Fibroblast of skin of right quadriceps (primary cell): ENCODE measurements at regions not wholly inside any gene's neighbourhood (a gene's known extent, or its start where the extent isn't known, plus 50 kb on each side); places are given as distances from the start of the nearest gene placed in this dataset.
"Not testable (repeated sequence)": the region's sequence is repeated elsewhere in the genome, so short reads cannot be mapped to it uniquely, and the experiment has no call there.

Experiments used
- DNase-seq: peaks from one replicate; pipeline ENCODE4 v3.0.0-alpha.2; 2013

DNA sequence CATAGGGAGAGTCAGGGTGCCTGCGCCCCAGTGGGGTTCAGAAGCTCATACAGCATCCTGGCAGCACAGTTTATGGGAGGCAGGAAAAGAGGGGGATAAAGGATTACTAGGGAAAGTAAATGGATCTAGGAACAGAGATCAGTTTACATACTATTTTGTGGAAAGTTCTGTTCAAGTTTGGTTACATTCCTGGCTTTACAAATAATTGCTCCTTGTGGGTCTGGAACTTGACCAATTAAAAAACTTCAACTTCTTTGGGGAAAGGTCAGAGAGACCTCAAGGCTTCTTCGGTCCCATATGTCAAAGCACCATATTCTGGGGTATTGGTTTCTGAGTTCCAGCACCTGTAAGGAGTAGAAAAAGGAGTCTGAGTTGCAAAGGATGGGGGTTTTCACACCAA is 64.1 kb downstream of the ZDHHC19 start:
- no peak for DNase-seq

DNA sequence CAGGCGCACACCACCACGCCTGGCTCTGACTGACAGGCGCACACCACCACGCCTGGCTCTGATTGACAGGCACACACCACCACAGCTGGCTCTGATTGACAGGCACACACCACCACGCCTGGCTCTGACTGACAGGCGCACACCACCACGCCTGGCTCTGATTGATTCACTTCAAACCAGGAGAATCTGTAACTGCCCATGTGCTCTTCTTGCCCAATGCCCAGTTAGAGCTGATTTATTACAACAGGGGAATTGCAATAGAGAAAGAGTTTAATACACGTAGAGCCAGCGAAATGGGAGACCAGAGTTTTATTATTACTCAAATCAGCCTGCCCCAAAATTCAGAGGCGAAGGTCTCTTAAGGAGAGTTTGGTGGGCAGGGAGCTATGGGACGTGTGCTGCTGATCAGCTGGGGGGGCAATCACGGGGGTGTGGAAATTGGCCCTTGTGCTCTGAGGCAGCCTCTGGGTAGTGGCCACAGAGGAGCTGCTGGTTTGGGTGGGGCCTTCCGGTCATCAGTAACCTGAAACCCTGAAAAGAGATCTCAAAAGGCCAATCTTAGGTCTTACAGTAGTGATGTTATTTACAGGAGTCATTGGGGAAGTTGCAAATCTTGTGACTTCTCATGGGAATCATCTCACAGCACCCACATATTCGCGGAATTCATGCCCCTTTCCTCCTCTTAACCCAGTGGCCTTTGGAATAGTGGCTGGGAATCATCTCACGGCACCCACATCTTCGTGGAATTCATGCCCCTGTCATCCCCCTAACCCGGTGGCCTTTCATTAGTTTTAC is 63.8 kb upstream of the TFRC start:
- DNase-seq: no peak

DNA sequence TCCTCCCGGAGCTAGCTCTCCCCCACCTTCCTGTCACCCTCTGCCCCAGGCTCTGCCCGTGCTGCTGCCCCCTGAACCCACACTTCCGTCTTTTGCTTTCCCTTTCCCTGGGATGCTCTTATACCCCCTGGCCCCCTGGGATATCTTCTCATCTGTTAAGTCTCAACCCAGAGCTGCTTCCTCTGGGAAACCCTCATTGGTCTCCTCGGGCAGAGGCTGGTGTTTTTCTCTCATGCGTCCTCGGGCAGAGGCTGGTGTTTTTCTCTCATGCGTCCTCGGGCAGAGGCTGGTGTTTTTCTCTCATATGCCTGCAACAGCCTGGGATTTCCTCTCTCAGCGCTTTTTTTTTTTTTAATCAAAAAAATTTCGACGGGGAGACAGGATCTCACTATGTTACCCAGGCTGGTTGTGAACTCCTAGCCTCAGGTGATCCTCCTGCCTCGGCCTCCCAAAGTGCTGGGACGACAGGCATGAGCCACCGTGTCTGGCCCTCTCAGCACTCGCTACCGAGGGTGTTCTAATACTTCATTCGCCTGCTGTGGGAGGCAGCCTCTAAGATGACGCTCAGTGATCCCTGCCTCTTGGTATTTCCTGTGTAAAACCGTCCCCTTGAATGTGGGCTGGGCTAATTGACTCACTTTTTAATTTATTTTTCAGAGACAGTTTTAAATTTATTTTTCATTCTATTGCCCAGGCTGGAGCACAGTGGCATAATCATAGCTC is 62.7 kb upstream of the TFRC start:
- DNase-seq: peak; percentile 65

DNA sequence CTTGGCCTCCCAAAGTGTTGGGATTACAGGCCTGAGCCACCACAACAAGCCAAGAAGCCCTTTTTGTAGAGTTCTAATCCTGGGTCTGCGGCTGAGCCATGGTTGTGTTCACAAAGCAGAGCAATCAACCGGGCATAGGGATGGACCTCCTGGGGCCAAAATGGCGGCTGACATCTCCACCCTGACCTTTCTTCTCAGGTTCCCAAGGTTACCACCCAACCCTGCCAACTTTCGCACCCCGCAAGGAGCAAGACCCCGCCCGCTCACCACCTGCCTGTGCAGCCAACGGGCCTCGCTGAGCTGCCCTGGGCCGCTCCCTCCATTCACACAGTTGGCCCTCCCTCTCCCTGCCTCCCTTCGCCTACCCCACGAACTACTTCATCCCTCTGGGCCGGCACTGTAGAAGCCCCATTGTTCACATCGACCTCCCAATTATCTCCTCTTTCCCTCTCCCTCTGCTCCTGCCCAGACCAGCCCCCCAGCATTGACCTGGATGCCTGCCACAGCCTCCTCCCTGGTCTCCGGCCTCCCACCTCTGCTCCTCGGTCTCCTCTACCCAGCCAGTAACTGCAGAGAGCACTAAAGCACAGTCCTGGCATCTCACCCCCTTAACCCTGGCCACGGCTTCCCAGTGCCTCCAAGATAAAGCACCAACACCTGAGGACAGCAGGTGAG is 62.0 kb upstream of the TFRC start:
- DNase-seq: no peak

DNA sequence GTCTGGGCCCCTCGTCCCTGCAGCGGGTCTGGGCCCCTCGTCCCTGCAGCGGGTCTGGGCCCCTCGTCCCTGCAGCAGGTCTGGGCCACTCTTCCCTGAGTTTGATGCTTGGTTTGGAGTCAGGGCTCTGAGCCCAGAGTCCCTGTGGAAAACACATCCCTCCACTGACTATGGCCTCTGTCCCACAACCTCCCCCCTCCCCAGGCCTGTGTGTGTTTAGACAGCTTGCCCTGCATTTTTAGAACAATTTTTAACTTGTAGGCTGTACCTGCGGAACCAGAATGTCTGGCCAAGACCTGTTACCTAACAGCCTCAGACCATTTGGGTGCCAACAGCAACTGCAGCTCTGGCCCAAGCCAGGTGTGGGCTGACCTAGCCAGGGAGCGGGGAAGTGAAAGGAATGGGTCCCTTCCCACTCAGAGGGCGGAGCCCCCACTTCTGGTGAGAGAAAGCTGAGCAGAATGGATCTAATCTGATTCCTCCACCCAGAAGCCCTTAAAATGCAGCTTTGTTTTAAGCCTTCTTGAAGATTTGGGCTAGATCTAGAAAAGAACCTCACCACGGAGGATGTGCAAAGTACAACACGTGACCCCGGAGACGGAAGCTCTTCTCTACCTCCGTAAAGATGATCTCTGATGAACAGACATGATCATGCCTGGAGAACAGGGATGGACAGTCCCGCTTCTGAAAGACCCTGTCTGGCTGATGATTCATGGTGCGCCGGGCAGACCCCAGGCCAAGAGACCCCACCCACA is 60.5 kb upstream of the TFRC start:
- no peak for DNase-seq

DNA sequence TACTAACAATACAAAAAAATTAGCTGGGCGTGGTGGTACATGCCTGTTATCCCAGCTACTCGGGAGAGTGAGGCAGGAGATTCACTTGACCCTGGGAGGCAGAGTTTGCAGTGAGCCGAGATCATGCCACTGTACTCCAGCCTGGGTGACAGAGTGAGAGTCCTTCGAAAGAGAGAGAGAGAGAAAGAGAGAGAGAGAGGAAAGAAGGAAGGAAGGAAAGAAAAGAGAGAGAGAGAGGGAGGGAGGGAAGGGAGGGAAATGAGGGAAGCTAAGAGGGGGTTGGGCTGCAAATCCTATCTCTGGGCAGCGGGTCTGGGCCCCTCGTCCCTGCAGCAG is 59.9 kb upstream of the TFRC start:
- no peak for DNase-seq

DNA sequence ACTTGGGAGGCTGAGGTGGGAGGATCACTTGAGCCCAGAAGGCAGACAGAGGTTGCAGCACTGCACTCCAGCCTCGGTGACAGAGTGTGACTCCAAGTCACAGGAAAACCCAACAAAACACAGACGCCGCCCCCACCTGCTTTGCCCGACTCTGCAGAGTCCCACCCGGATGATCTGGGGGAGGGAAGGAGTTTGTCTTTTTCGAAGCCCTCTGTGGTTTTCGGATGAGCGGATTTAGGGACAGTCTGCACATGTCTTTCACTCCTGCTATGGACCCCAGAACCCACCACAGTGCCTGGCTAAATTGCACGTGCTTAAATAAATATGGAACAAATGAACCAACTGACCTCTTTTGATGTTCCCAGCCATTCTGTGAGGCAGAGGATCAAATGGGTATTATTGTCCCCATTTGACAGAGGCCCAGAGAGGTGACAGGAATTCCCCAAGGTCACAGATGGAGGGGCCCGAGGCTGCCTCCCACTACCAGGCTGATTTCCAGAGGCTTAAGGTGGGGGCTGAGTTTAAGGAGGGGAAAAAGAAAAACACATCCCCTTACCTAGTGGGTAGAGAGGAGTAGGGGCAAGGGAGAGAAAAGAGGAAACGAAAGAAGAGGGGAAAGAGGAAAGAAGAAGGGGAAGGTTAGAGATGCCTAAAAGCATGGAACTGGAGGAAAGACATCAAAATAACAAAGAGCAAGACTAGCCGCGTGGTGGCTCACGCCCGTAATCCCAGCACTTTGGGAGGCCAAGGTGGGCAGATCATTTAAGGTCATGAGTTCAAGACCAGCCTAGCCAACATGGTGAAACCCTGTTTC is 59.4 kb upstream of the TFRC start:
- no peak for DNase-seq

DNA sequence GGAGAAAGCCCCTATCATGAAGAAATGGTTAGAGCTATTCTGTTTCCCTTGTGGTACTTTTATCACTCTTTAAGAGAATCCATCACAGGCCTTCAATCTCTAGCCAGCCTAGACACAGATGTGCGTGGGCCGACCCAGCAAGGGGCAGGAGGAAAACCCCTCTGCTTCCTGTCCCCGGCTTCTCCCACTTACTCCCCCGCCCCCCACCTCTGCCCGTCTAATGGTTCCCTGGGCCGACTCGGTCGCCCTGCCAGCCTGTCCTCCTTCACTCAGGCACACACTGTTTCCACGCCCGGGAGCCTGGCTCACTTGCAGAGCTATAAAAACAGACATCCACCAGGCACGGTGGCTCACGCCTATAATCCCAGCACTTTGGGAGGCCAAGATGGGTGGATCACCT is 58.3 kb upstream of the TFRC start:
- no peak for DNase-seq

DNA sequence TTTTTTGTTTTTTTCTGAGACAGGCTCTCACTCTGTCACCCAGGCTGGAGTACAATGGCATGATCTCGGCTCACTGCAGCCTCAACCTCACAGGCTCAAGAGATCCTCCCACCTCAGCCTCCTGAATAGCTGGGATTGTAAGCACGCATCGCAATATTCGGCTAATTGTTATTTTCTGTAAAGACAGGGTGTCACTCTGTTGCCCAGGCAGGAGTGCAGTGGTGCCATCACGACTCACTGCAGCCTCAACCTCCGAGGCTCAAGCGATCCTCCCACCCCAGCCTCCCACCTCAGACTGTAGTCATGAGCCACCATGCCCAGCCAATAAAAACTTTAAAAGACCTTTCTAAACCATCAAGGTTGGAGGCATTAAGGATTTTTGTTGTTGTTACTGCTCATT is 57.4 kb upstream of the TFRC start:
- no peak for DNase-seq

DNA sequence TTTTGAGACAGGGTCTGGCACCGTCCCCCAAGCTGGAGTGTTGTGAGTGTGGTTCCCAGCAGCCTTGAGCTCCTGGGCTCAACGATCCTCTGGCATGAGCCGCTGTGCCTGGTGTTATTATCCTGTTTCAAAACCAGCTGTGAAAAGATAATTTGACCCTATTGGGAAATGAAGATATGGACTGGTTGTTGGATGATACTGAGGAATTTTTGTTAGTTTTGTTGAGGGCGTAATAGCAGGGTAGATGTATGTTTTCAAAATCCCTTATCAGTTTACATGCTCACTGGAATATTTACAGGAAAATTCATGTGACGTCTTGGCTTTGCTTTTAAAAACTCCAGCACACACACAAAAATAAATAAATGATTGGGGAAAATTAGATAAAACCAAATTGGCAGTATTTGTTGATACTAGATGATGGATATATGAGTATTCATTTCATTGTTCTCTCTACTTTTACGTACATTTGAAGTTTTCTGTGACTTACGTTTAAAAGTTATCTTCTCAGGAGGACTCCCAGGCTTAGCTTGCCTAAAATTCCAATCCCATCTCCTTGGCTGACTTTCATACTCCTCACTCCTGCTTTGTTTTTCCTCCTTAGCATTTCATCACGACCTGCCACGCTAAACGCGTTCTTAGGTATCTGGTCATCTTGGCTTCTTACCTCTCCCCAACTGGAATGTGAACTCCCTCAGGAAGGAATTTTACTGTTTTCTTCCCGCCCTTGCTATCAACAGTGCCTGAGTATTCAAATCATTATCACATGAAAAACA is 56.8 kb upstream of the TFRC start:
- peak; percentile 30 for DNase-seq

DNA sequence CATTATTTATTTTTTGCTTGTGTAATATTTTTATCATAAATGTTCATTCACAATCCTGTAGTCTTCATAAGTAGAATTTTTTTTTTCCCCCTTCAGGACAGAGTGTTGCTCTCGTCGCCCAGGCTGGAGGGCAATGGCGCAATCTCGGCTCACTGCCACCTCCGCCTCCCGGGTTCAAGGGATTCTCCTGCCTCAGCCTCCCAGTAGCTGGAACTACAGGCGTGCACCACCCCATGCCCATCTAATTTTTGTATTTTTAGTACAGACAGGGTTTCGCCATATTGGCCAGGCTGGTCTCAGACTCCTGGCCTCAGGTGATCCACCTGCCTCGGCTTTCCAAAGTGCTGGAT is 54.7 kb upstream of the TFRC start:
- not testable (repeated sequence) for DNase-seq

DNA sequence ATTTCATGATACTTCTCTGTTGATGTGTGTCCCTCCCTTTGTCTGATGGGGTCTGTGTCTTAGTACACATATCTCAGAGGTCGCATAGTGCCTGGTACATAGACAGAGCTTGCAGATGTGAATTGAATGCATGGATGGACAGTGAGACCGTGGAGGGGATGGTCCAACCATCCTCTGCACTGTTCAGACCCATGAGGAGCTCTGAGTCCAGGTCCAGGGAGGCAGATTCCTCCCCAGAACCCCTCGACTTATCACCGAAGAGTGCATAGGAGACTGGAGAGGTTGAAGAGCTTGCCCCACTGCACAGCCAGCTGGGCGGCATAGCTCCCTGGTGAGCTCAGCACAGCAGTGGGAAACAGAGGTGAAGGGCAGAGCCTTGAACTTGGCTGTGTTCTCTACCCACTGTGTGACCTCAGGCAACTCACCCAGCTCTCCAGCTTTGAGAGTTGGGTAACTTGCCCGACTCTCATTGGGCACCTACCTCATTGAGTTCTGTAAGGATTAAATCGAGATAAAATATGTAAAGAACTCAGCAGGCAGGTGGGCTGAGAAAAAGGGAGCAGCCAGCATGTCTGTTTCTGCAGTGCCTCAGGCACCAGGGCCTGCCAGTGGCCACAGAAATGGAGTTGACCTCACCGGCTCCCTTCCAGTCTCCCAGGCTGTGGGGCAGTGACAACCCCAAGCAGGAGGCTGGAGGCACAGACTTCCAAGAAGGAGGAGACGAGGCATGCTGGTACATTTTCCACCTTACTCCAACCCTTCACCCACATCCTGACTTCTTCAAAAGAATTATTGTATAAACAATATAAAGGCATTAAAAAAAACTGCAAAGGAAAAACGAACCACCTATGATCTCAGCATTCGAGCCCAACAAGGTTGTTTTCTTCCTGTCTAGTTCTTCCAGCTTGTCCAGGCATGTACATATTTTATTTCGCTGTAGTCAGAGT is 54.1 kb upstream of the TFRC start:
- no peak for DNase-seq

DNA sequence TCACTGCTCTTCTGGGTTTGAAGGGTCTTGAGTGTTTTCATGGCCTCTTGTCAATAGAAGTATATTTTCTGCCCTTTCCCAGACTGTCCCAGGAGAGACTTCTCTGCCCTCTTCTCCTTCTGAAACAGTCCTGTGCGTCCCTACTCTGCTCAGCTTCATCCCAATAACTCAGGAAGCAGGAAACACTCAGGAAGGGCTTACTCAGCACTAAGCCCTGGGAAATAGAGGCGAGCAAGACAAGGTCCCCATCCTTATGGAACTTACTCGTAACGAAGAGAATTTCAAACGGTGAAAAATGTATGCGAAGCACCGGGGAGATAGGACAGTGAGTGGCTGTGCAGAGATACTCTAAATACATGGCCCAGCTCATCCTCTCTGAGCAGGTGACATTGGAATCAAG is 52.8 kb upstream of the TFRC start:
- no peak for DNase-seq

DNA sequence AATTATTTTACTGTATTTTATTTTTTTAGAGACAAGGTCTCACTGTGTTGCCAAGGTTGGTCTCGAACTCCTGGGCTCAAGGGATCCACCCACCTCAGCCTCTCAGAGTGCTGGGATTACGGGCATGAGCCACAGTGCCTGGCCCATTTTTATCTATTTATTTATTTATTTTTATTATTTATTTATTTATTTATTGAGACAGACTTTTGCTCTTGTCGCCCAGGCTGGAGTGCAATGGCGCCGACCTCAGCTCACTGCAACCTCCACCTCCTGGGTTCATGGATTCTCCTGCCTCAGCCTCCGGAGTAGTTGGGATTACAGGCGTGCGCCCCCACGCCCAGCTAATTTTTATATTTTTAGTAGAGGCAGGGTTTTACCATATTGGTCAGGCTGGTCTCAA is 52.0 kb upstream of the TFRC start:
- DNase-seq: not testable (repeated sequence)

DNA sequence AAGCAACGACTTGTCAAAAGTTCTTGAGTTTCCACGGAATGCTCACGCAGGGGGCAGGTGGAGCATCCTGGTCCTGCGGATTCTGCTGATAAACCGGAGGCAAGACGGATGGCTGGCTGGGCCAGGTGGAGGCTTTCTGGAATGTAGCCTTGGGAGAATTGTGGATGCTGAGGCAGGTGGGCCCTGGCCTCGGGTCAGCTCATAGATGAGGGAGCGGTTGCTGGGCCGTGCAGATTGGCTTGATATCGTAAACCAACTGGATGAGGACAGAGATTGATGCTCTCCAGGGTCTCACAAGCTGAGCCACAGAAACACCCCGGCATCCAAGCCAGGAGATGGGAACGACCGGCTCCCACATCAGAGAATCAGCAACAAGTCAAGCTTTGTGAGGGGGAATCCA is 50.0 kb upstream of the TFRC start:
- DNase-seq: no peak
